Fibroblast of skin of left biceps (primary cell): ENCODE measurements at regions not wholly inside any gene's neighbourhood (a gene's known extent, or its start where the extent isn't known, plus 50 kb on each side); places are given as distances from the start of the nearest gene placed in this dataset.
"Not testable (repeated sequence)": the region's sequence is repeated elsewhere in the genome, so short reads cannot be mapped to it uniquely, and the experiment has no call there.

Source experiments
- DNase-seq, 2 experiments: peaks; one replicate each; pipeline ENCODE4 v3.0.0-alpha.2; 2013; ENCODE audit warnings: low read depth in 2 of 2

DNA sequence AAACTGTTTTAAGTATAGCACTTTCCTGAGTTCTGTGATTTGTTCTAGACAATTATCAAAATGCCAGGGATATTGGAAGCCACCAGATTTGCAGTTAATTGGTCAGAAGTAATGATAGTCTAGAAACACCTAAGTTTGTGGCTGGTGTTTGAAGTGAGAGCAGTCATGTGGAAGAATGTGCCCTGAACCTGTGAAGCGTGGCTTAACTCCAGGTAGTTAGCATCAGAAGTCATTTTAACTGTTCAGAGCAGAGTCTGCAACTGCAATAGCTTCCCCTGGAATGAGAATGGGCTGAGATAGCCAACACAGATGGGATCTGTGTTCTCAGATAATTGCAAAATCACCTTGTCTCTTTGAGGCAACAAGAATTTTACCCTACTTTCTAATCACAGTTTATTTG lies 255.1 kb upstream of the GK2 start:
- DNase-seq = no peak

GRCh38 chr4:79662651-79663050 lies 254.6 kb upstream of the GK2 start:
- no peak for DNase-seq

GRCh38 chr4:79661196-79661595 lies 253.2 kb upstream of the GK2 start:
- no peak for DNase-seq

- DNase-seq = not testable (repeated sequence)
Observed at GRCh38 chr4:79659308-79659870, 251.4 kb upstream of the GK2 start.

GRCh38 chr4:79657379-79657778 lies 249.4 kb upstream of the GK2 start:
- DNase-seq = no peak

- no peak for DNase-seq
Observed at GRCh38 chr4:79653871-79654270, 245.8 kb upstream of the GK2 start.

- no peak for DNase-seq
Observed at GRCh38 chr4:79652738-79653137, 244.7 kb upstream of the GK2 start.

GRCh38 chr4:79652232-79652631 lies 244.2 kb upstream of the GK2 start:
- no peak for DNase-seq

DNA sequence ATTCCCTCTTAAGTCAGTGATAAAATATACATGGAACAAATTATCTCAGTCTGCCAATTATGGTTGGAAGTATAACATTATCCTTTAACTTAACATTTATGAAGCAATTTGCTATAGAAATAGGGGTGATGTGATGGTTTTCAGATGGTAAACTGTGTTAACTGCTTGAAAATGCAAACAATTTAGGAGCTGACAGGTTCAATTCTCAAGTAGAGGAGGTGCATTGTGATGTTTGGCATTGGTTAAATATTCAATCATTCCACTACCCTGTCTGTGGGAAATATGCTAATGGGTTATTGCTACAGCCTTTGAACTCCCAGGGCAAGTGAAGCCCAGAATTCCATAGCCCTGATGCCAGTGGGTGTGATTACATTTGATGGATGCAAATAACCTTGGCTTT lies 243.4 kb upstream of the GK2 start:
- peak in 1 of 2 experiments; percentile 55 for DNase-seq

GRCh38 chr4:79650794-79651431 lies 242.9 kb upstream of the GK2 start:
- peak; percentile 30 to 70 for DNase-seq

- DNase-seq = no peak
Observed at GRCh38 chr4:79650217-79650616, 242.2 kb upstream of the GK2 start.

GRCh38 chr4:79645942-79646341 lies 237.9 kb upstream of the GK2 start:
- DNase-seq = no peak

DNA sequence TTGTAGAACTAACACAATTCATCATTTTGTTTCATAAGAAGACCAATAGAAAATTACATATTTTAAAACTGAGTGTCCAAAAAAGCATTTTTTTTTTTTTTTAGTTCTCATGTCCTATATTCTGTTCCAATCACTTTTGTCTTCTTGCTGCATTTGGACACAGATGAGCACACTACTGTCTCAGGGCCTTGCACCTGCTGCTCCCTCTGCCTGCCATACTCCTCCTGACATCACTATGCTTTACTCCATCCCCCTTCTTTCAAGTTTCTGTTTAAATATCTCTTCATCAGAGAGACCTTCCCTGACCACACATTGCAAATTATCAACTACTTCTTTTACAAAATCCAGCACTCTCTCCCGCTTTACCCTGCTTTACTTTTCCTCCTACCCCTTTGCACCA lies 230.7 kb upstream of the GK2 start:
- no peak for DNase-seq

DNA sequence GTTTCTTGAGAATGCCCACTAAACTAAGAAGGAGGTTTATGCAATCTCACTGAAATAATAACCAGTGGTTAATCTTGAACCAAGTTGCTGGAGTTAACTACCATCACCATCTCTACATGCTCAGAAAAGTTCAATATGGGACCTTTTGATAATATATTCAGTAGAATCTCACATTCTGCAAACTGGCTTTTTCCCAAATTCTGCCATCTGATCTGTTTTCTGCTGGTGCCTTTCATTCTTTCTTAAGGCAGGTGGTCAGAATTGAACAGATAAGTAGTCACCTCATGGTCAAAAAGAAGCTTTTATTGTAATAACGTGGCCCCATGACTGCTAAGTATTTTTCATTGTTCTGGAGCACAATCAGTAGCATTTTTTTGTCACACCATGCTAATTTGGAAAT lies 229.0 kb upstream of the GK2 start:
- DNase-seq = no peak

DNA sequence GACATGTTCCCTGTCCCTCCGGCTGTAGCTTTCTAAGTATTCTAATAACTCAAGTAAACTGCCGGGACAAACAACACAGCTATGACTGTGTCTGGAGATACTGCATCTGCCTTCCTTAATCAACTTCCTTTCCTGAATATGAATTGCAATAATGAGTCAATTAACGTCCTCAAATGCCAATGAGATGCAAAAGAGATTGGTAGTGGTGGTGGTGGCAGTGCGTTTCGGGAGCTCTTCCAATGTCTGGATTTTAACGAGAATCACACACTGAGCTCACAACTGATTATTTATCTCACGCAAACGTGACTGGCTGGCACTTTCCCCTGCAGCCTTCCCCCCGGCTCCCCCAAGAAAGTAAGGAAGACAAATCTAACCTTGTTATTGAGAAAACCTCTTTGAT lies 226.1 kb upstream of the GK2 start:
- DNase-seq = no peak

GRCh38 chr4:79632114-79632513 lies 224.1 kb upstream of the GK2 start:
- no peak for DNase-seq

GRCh38 chr4:79626611-79627010 lies 218.6 kb upstream of the GK2 start:
- DNase-seq = no peak

DNA sequence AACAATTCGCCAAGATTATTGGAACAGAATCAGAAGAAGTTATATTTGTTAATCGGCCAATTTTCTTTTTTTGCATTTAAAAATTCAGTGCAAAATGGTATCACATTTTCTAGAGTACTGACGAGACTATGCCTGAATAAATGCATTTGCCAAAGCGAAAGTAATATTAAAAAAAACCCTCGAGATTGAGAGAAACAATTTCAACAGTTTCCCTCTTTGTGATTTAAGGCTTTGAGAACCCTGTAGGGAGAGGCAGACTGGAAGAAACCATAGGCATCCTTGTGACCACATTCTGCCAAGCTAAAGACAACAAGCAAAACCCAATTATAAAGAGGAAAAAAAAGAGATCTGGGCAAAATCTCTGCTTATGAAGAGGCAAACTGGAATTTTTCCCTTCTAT lies 218.1 kb upstream of the GK2 start:
- DNase-seq = no peak

GRCh38 chr4:79625361-79625760 lies 217.3 kb upstream of the GK2 start:
- no peak for DNase-seq

- no peak for DNase-seq
Observed at GRCh38 chr4:79623021-79623870, 215.2 kb upstream of the GK2 start.

- DNase-seq = no peak
Observed at GRCh38 chr4:79621061-79621460, 213.0 kb upstream of the GK2 start.

DNA sequence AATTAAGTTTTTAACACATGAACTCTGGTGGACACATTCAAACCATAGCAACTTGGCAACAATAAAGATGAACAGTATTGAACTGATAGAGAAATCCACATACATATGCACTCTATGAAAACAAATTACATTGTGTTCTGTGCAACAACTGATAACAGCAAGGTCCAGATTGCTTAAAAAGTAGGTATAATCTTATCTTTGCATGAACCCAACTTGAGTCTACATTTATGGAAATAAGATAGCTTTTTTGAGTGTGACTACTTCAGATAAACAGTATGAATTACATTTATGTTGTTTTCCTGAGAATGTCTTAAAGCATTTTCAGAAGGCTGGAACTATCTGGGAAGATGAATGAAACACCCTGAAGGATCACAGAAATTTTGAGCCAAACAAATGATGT lies 212.6 kb upstream of the GK2 start:
- no peak for DNase-seq

- DNase-seq = no peak
Observed at GRCh38 chr4:79613269-79613935, 205.4 kb upstream of the GK2 start.
